AG09319 (cell line): ENCODE measurements at regions not wholly inside any gene's neighbourhood (a gene's known extent, or its start where the extent isn't known, plus 50 kb on each side); places are given as distances from the start of the nearest gene placed in this dataset.
"Not testable (repeated sequence)": the region's sequence is repeated elsewhere in the genome, so short reads cannot be mapped to it uniquely, and the experiment has no call there.

ENCODE experiments used
- DNase-seq: peaks from one replicate; pipeline ENCODE4 v3.0.0-alpha.2; 2010; ENCODE audit warnings: low read depth; ENCODE audit errors: extremely low read depth
- TF ChIP-seq, protein P1 (sequence below): IDR thresholded peaks from 2 replicates; pipeline ENCODE4 v1.5.1; 2011; ENCODE audit warnings: low read depth, mild to moderate bottlenecking, inconsistent platforms, low read length, moderate library complexity

- no peak for DNase-seq
- TF ChIP-seq, protein P1, sequence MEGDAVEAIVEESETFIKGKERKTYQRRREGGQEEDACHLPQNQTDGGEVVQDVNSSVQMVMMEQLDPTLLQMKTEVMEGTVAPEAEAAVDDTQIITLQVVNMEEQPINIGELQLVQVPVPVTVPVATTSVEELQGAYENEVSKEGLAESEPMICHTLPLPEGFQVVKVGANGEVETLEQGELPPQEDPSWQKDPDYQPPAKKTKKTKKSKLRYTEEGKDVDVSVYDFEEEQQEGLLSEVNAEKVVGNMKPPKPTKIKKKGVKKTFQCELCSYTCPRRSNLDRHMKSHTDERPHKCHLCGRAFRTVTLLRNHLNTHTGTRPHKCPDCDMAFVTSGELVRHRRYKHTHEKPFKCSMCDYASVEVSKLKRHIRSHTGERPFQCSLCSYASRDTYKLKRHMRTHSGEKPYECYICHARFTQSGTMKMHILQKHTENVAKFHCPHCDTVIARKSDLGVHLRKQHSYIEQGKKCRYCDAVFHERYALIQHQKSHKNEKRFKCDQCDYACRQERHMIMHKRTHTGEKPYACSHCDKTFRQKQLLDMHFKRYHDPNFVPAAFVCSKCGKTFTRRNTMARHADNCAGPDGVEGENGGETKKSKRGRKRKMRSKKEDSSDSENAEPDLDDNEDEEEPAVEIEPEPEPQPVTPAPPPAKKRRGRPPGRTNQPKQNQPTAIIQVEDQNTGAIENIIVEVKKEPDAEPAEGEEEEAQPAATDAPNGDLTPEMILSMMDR, result no peak
Observed at GRCh38 chrX:35626124-35626523, 172.0 kb upstream of the MAGEB16 start.

DNA sequence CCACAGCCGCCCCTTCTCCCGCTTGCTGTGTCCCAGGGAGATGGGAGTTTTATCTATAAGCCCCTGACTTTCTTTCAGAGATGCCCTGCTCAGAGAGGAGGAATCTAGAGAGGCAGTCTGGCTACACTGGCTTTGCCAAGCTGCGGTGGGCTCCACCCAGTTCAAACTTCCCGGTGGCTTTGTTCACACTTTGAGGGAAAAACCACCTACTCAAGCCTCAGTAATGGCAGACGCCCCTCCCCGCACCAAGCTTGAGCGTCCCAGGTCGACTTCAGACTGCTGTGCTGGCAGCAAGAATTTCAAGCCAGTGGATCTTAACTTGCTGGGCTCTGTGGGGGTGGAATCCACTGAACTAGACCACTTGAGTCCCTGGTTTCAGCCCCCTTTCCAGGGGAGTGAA, 162.2 kb upstream of the MAGEB16 start:
- DNase-seq, result not testable (repeated sequence)

DNA sequence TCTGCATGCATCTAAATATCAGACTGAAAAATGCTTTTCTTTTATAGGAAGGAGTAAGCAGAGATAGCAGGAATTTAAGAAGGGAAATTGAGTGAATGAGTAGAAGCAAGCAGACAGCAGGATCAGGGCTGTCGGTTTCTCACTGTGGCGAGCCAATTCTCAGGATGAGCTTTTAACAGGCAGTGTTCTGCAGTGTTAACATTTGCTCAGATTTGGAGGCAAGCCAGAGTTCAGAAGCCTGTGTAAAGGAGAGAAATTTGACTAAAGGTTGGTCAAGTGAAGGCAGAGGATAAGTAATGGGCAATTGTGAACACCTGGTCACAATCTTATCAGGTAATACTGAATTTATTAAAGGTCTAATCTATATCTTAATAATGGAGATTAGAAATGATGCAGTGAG, 133.3 kb upstream of the MAGEB16 start:
- no peak for DNase-seq
- TF ChIP-seq, protein P1, result no peak

DNA sequence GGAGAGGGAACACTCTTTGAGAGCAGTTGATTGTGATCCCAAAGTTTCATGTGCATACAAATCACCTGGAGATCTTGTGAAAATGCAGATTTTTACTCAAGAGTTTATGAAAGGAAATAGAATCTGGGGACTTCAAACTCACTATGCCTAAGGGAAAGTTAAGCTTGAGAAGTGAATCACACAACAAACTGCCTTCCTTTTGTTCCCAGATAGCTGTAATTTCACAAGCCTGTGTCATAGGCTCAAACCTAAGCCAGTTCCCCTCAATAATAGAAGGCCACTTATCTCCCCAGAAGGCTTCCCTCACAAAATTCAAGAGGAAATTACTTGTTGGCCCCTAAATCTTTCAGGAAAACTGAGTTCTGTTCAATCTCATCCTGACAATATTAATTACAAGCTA, 132.8 kb upstream of the MAGEB16 start:
- no peak for DNase-seq
- TF ChIP-seq, protein P1, result no peak

GRCh38 chrX:35670889-35671288, 127.3 kb upstream of the MAGEB16 start:
- TF ChIP-seq, protein P1, result no peak
- DNase-seq, result no peak

- TF ChIP-seq, protein P1, result no peak
- no peak for DNase-seq
Observed at GRCh38 chrX:35675151-35675550, 123.0 kb upstream of the MAGEB16 start.

DNA sequence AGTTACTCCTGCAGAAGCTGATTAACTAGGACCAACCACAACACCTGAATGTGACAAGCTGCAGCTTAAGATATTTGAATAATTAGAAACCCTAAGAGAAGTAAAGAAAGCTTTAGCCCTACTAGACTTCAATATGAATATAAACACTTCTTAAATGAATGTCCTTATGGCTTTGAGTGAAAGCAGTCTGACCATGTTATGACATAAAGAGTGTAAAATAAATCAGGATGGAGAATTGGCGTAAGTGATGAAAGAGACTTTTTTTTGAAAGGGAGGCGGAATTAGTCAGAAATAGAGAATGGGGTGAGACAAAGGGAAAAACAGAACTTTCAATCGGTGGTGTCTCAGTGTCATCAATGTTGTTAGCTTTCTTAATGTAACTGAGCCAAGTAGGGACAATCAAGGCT, 117.2 kb upstream of the MAGEB16 start:
- TF ChIP-seq, protein P1, result no peak
- no peak for DNase-seq

GRCh38 chrX:35682476-35682875, 115.7 kb upstream of the MAGEB16 start:
- DNase-seq, result no peak
- TF ChIP-seq, protein P1, result no peak
